Loucy (cell line): ENCODE measurements at regions not wholly inside any gene's neighbourhood (a gene's known extent, or its start where the extent isn't known, plus 50 kb on each side); places are given as distances from the start of the nearest gene placed in this dataset.

Source experiments
- H2AFZ ChIP-seq: fragments of 200-600 bp; sonication (generic); 2 replicates; pipeline ENCODE4 v1.6.0; 2016; ENCODE audit warnings: antibody characterized with exemption, mild to moderate bottlenecking, low read length, moderate library complexity
- H3F3A ChIP-seq: fragments of 200-600 bp; 2 replicates; pipeline ENCODE4 v1.6.0; 2016; ENCODE audit warnings: antibody characterized with exemption, low read depth, mild to moderate bottlenecking
- H3K27me3 ChIP-seq: fragments of 200-600 bp; sonication (generic); 2 replicates; pipeline ENCODE4 v1.6.1; 2014; ENCODE audit warnings: low read length, mild to moderate bottlenecking; ENCODE audit not compliant: insufficient read depth, poor library complexity, severe bottlenecking
- H3K36me3 ChIP-seq: fragments of 200-600 bp; sonication (generic); 2 replicates; pipeline ENCODE4 v1.6.1; 2016; ENCODE audit warnings: low read length; ENCODE audit not compliant: insufficient read depth
- H3K4me1 ChIP-seq: fragments of 200-600 bp; sonication (generic); 2 replicates; pipeline ENCODE4 v1.5.1; 2014; ENCODE audit warnings: low read length, mild to moderate bottlenecking; ENCODE audit not compliant: insufficient read depth, poor library complexity, severe bottlenecking
- H3K4me2 ChIP-seq: fragments of 200-600 bp; sonication (generic); 2 replicates; pipeline ENCODE4 v1.6.0; 2014; ENCODE audit warnings: antibody characterized with exemption, low read length, low read depth, mild to moderate bottlenecking; ENCODE audit not compliant: poor library complexity, severe bottlenecking
- H3K4me3 ChIP-seq: fragments of 200-600 bp; sonication (generic); 2 replicates; pipeline ENCODE4 v1.5.1; 2014; ENCODE audit warnings: low read length, mild to moderate bottlenecking, mixed read lengths; ENCODE audit not compliant: poor library complexity, severe bottlenecking
- H3K79me2 ChIP-seq: fragments of 200-600 bp; sonication (generic); 2 replicates; pipeline ENCODE4 v1.6.1; 2014; ENCODE audit warnings: low read length; ENCODE audit not compliant: insufficient read depth
- H3K9ac ChIP-seq: fragments of 200-600 bp; sonication (generic); 2 replicates; pipeline ENCODE4 v1.6.0; 2014; ENCODE audit warnings: mild to moderate bottlenecking, low read depth, low read length, moderate library complexity; ENCODE audit not compliant: poor library complexity, severe bottlenecking
- H3K9me2 ChIP-seq: fragments of 200-600 bp; sonication (generic); replicated peaks from 2 replicates; pipeline ENCODE4 v1.6.1; 2016; ENCODE audit warnings: low read depth, low read length, mixed read lengths
- H3K9me3 ChIP-seq: fragments of 200-600 bp; sonication (generic); 2 replicates; pipeline ENCODE4 v1.6.1; 2014; ENCODE audit warnings: mild to moderate bottlenecking, antibody characterized with exemption, low read length, low read depth; ENCODE audit not compliant: insufficient read depth
- H4K20me1 ChIP-seq: fragments of 200-600 bp; sonication (generic); 2 replicates; pipeline ENCODE4 v1.6.0; 2014; ENCODE audit warnings: antibody characterized with exemption, low read length, mild to moderate bottlenecking; ENCODE audit not compliant: insufficient read depth, poor library complexity, severe bottlenecking
- EZH2phosphoT487 ChIP-seq: fragments of 200-600 bp; IDR thresholded peaks from 2 replicates; pipeline ENCODE4 v1.6.1; 2018; ENCODE audit warnings: antibody characterized with exemption, mild to moderate bottlenecking, moderate library complexity, borderline replicate concordance
- TF ChIP-seq, protein P1 (sequence below): fragments of 200-600 bp; sonication (generic); conservative IDR thresholded peaks from 2 replicates; pipeline ENCODE4 v1.5.1; 2014; ENCODE audit warnings: mild to moderate bottlenecking, antibody characterized with exemption, low read length

DNA sequence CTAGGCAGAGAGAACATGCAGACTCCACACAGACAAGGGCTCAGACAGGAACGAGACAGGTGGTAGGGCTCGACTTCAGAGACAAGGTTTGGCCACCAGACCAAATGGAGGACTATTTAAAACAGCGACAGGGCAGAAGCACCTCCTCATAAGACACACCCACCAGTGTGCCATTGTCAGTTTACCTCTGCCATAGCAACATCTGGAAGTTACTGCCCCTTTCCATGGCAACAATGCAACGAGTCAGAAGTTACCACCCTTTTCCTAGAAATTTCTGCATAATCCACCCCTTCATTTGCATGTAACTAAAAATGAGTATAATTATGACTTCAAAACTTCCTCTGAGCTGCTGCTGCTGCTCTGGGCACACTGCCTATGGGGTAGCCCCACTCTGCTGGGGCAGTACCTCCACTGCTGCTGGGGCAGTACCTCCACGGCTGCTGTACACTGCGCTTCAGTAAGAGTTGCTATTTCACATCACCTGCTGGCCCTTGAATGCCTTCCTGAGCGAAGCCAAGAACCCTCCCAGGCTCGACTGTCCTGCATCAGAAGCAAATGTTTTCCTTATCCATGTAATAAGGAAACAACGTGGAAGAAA is 2222.3 kb upstream of the AGA start:
- Histone ChIP-seq H3K79me2 (no peaks in the 10 kb centered on the region), H3K4me1 (no peaks in the 10 kb centered on the region), H3K9me3 (no peaks in the 10 kb centered on the region), H3K36me3 (no peaks in the 10 kb centered on the region), H2AFZ (no peak overlapping the region), H3K9ac (no peak overlapping the region), H4K20me1 (no peaks in the 10 kb centered on the region), H3K4me2 (no peak overlapping the region), H3K4me3 (no peak overlapping the region), H3F3A (no peaks in the 10 kb centered on the region), H3K27me3 (no peaks in the 10 kb centered on the region), H3K9me2 (no peaks in the 10 kb centered on the region)
- no peak for TF ChIP-seq EZH2phosphoT487
- TF ChIP-seq, protein P1, sequence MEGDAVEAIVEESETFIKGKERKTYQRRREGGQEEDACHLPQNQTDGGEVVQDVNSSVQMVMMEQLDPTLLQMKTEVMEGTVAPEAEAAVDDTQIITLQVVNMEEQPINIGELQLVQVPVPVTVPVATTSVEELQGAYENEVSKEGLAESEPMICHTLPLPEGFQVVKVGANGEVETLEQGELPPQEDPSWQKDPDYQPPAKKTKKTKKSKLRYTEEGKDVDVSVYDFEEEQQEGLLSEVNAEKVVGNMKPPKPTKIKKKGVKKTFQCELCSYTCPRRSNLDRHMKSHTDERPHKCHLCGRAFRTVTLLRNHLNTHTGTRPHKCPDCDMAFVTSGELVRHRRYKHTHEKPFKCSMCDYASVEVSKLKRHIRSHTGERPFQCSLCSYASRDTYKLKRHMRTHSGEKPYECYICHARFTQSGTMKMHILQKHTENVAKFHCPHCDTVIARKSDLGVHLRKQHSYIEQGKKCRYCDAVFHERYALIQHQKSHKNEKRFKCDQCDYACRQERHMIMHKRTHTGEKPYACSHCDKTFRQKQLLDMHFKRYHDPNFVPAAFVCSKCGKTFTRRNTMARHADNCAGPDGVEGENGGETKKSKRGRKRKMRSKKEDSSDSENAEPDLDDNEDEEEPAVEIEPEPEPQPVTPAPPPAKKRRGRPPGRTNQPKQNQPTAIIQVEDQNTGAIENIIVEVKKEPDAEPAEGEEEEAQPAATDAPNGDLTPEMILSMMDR, result no peak

DNA sequence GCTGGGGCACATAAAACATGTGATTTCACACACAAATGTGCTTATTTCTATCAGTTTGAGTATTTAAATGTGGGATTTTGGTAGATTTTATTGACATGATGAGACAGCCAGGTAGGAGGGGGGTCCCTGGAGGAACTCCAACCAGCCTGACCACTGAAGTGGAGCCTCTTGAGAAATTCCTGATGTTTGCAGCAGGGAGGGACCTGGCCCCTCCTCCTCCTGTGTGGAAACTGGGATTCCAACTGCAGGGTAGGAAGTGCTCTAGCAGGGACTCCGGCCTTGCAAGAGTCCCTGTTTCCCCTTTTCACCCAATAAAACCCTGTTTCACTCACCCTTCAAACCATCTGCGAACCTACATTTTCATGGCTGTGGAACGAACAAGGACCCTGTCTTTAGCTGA is 2224.0 kb upstream of the AGA start:
- H3K36me3 ChIP-seq, result no peaks in the 10 kb centered on the region
- no peak for TF ChIP-seq EZH2phosphoT487
- TF ChIP-seq, protein P1, result no peak
- H3K9me2 ChIP-seq, result no peaks in the 10 kb centered on the region
- no peaks in the 10 kb centered on the region for H3F3A ChIP-seq
- no peaks in the 10 kb centered on the region for H3K4me1 ChIP-seq
- H3K9me3 ChIP-seq, result no peaks in the 10 kb centered on the region
- H3K27me3 ChIP-seq, result no peaks in the 10 kb centered on the region
- no peaks in the 10 kb centered on the region for H3K79me2 ChIP-seq
- no peak overlapping the region for H2AFZ ChIP-seq
- no peak overlapping the region for H3K4me3 ChIP-seq
- H3K4me2 ChIP-seq, result no peak overlapping the region
- H4K20me1 ChIP-seq, result no peaks in the 10 kb centered on the region
- H3K9ac ChIP-seq, result no peak overlapping the region

DNA sequence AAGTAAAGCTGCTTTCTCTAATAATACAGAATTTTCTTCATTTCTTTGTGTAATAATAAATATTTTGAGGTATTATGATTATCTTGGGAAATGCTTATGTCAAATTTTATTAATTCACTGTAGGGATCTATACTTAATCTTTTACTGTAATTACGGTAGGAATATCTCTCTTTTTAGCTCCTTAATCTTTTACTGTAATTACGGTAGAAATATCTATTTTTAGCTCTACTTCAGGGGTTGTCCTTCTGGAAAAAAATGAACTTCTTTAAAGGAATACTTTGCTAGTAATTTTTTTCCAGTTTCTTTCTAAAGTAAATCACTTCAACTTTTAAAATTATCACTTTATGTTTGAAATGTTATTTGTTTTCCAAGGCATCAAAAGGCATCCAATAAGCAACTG is 2229.4 kb upstream of the AGA start:
- H3K4me2 ChIP-seq, result no peak overlapping the region
- H3K9me3 ChIP-seq, result no peaks in the 10 kb centered on the region
- no peak overlapping the region for H2AFZ ChIP-seq
- TF ChIP-seq, protein P1, result no peak
- no peak for TF ChIP-seq EZH2phosphoT487
- no peaks in the 10 kb centered on the region for H3K4me1 ChIP-seq
- H3K4me3 ChIP-seq, result no peak overlapping the region
- H3K27me3 ChIP-seq, result no peaks in the 10 kb centered on the region
- H4K20me1 ChIP-seq, result no peaks in the 10 kb centered on the region
- no peaks in the 10 kb centered on the region for H3K36me3 ChIP-seq
- H3K9me2 ChIP-seq, result no peaks in the 10 kb centered on the region
- no peaks in the 10 kb centered on the region for H3F3A ChIP-seq
- no peak overlapping the region for H3K9ac ChIP-seq
- no peaks in the 10 kb centered on the region for H3K79me2 ChIP-seq
